NCI-H1105 treated with DMSO at 0.1 percent for 48 hours (cell line): ENCODE measurements at regions not wholly inside any gene's neighbourhood (a gene's known extent, or its start where the extent isn't known, plus 50 kb on each side); places are given as distances from the start of the nearest gene placed in this dataset.

Source experiments
- DNase-seq: peaks from one replicate; lab custom pipeline; 2025; lab: John Stamatoyannopoulos, UW

DNA sequence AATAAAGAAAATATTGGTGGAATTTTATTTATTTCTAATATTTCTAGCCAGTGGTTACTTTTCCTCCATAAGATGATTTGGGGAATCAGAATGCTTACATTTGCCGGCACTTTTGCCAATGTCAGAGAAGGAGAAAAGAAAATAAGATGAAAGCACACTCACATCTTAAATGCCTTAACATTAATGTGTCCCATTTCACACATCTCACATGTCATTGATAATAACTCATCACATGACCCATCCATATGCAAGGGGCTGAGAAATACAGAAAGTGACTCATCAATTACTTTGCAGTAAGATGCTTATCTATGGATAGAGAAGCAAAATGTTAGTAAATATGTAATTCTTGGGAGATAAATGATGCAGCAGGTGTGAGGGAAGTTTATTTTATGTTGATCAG, 1531.0 kb downstream of the PCDH7 start:
- no peak for DNase-seq

- no peak for DNase-seq
Measured at GRCh38 chr4:32251926-32252325, 1531.8 kb downstream of the PCDH7 start.

GRCh38 chr4:32254216-32254615, 1534.0 kb downstream of the PCDH7 start:
- DNase-seq: no peak

GRCh38 chr4:32258986-32259385, 1538.8 kb downstream of the PCDH7 start:
- no peak for DNase-seq

DNA sequence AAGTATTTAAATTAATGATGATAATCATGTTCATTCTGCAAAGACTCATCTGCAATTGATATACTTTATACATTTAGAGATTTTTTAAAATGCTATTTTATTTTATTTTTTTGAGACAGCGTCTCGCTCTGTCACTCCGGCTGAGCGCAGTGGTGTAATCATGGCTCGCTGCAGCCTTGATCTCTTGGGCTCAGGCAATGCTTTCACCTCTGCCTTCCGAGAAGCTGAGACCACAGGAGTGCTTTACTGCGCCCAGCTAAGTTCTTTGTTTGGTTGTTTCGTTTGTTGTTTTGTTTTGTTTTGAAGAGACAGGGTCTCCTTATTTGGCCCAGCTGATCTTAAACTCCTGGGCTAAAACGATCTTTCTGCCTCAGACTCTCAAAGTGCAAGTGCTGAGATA, 1541.0 kb downstream of the PCDH7 start:
- DNase-seq: no peak

DNA sequence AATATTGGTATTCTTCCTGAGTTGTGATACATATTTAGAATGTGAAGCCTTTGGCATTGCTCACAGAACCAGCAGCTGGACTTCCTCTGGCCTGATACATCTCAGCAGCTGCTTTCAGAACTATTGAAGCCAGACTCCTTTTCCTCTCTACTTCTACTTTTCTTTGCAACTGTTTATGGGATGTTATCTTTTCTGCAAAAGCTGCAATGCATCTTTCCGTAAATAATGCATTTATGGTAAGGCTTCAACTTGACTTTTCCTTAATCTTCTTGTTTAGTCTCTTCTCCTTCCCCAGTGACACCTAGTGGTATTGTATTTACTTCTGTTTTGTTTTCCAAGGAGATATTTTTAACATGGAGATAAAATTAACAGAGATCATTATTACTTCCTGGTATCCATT, 1548.7 kb downstream of the PCDH7 start:
- no peak for DNase-seq

- no peak for DNase-seq
Measured at GRCh38 chr4:32290102-32290501, 1569.9 kb downstream of the PCDH7 start.

- no peak for DNase-seq
Measured at GRCh38 chr4:32318926-32319325, 1598.8 kb downstream of the PCDH7 start.

DNA sequence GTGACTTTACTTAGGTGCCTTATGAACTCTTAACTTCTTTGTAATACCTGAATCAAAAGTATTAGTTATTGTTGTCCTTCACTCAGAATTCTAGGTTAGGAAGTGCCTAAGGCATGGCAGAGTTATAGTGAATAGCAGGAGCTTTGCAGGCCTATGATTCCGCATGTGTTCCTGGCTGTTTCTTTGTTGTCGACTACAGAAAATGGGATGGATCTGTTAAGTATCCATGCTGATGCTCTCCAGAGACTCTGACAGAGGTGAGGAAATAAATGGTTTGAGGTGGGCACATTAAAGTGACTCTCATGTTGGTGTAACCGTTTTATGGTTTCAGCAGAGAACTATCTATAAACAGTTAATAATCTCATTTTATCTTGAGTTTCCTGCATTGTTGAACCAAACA, 1601.3 kb downstream of the PCDH7 start:
- DNase-seq: no peak

DNA sequence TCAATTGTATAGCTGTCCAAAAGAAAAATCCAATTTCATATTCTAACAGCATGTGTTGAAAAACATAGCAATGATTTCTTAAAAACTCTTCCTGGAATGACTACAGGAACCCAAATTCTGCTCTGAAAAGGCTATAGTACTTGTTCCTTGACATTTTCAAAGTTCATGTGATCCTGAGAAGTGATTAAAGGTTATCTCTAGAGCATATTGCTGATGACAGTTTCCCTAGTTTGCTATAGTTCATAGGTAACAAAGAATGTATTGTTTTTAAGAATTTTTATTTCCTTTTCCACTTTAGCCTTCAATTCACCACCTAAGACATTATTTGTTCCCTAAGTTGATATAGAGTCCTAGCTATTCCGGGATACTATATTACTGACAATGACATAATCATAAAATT, 1614.6 kb downstream of the PCDH7 start:
- DNase-seq: no peak

DNA sequence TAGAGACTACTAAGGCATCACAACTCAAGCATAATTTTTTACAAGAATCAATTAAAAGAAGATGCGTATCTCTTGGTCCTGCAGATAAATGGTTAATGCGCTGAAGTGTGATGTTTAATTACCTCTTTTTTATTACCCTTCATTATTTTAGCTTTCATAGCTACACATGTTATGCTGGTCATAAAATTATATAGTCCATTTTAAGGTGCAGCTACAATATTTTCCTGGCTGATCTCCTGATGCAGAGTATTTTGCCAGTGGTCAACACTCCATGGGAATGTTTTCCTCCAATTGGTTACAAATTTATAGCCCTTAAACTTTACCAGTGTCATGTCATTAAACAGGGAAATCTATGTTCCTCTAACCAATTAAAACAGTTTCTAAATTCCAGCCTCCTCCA, 1617.2 kb downstream of the PCDH7 start:
- DNase-seq: no peak

- DNase-seq: no peak
Measured at GRCh38 chr4:32340591-32340990, 1620.4 kb downstream of the PCDH7 start.

GRCh38 chr4:32341342-32341741, 1621.2 kb downstream of the PCDH7 start:
- DNase-seq: no peak

- no peak for DNase-seq
Measured at GRCh38 chr4:32342054-32342453, 1621.9 kb downstream of the PCDH7 start.

DNA sequence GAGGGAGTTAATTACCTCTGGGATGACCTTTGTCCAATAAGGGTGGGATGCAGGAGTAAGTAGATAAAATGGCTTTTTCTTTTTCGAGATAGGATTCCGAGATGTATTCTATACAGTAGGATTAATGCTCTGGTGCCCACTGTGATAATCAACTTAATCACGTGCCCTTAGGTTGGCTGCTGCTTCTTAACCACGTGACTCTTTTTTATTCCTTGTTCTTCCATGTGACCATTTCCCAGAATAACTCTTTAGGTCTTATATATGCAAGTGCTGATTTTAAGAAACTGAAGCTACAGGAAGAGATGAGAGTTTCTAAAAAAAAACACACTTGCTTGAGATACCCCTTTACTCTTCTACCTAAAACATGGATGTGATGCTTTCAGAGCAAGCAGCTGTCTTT, 1628.9 kb downstream of the PCDH7 start:
- no peak for DNase-seq

DNA sequence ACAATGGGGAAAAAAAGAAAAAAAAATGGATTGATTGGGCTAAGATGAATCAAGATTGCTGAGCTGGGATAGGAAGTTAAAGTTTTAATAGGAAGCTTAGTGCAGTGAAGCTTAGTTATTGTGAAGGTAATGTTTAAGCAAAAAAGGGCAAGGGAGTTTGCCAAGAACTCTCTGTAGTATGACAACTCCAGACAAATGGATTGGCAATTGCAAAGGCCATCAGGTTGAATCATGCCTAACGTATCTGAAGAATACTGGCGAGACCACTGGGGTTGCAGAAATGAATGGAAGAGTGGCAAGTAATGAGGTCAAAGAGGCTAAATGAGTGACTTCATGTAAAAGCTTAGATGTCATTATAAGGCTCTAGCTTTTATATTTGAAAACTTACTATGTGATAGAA, 1654.0 kb downstream of the PCDH7 start:
- no peak for DNase-seq

DNA sequence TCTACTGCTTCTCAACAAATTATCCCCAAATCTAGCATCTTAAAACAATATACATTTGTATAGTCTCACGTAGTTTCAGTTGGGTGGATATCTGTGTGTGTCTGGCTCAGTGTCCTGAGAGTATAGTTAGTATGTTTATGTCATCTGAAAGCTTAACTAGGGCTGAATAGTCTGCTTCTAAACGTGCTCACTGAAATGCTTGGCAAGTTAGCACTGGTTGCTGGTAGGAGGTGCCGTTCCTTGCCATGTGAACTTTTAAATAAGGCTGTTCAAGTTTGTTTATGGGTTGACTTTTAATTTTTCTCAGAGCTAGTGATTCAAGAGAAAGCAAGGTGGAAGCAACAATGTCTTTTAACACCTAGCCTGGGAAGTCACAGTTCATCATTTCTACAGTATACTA, 1673.6 kb downstream of the PCDH7 start:
- DNase-seq: no peak

GRCh38 chr4:32394255-32394654, 1674.1 kb downstream of the PCDH7 start:
- no peak for DNase-seq

- DNase-seq: no peak
Measured at GRCh38 chr4:32396507-32397070, 1676.4 kb downstream of the PCDH7 start.

- DNase-seq: no peak
Measured at GRCh38 chr4:32400870-32401269, 1680.7 kb downstream of the PCDH7 start.

- no peak for DNase-seq
Measured at GRCh38 chr4:32417113-32417704, 1697.0 kb downstream of the PCDH7 start.

DNA sequence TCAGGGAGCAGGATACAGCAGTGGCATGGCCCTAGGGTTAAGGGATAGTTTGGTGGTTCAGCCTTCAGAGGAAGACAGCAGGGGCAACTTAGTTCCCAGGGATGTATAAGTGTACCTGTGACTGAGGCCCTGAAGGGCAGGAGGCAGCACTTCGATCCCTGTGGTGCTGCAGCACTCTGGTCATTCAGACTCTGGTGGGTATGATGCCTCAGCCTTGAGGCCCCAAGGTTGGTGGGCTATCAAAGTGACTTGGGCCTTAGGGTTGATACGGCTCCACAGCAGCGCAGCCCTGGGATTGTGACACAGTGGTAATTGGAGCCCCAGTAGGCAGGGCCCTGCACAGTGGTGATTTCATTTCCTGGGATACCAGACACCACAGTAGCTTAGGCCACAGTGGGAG, 1703.1 kb downstream of the PCDH7 start:
- no peak for DNase-seq

GRCh38 chr4:32425243-32425642, 1705.1 kb downstream of the PCDH7 start:
- DNase-seq: no peak

GRCh38 chr4:32427566-32427965, 1707.4 kb downstream of the PCDH7 start:
- DNase-seq: no peak
